SIG-M5 treated with dmso at 0.1 percent for 504 hours (cell line): ENCODE measurements at regions not wholly inside any gene's neighbourhood (a gene's known extent, or its start where the extent isn't known, plus 50 kb on each side); places are given as distances from the start of the nearest gene placed in this dataset.

Experiments
- DNase-seq: peaks from one replicate; lab custom pipeline; 2025; ENCODE audit not compliant: unreplicated experiment; lab: John Stamatoyannopoulos, UW

DNA sequence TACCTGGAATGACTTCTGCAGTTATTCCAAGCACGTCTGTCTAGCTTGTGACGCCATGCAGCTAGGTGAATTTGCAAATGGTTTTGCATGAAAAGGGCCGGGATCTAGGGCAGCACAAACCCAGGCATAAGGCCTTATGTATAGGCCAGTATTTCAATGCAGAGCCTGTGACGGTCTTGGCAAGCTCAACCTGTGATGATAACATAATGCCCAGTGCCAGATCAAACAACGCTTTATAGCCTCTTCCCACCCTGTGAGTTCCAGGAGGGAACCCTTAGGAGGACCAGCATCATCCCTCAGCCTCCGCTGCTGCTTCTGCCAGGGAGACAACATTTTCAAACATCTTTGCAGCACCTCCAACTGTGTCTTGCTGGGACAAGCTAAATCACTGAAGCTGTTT, 390.7 kb downstream of the INHBA start:
- DNase-seq: no peak

DNA sequence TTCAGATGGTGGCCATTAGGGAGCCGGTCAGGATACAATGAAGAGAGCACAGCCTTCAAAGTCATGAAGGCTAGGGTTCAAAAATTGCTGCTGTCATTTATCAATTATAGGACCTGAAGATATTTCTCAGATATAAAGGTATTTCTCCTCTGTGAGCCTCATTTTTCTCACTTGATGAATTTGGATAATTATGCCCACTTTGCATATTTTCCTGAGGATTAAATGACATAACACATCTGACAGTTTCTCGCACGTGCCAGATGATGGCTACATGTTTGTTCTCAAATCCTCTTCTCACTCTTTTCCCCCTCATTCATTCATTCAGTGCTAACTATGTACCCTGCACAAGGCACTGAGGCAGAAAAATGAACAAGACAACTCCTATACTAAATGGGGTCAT, 391.6 kb downstream of the INHBA start:
- DNase-seq: no peak

DNA sequence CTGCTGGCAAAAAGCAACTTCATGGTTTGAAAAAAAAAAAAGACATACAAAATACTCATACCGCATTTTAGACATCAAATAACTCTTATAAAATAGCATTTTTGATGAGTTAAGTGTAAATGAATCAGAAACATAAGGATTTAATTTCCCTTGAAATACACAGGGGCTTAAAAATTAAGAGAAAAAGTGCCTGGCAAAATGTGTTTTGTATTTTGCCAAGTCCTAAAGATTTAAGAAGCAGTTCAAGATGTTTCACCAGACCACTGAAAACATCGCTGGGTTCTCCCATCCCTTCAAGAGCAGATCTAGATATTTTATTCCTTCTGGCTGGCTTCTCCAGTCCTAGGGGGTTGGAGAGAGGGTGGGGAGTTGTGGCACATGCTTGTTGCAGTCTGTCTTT, 396.4 kb downstream of the INHBA start:
- DNase-seq: no peak

DNA sequence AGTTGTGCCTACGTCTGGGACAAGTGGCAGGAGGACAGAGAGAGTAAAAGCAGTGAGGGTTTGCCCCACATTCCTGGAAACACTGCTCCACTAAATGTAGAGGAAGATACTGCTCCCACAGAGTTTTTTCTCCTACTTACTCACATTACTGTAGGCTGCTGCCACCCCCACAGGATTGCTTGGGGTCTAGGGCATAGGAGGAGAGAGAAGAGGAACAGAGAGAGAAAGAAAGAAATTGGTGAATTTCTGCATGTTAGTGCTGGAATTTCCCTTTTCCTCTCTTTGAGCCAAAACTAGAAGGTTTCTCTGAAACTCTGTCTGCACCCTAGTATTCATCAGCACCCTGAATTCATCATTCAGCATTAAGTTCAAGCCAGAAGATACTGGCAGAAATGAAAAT, 397.9 kb downstream of the INHBA start:
- no peak for DNase-seq

DNA sequence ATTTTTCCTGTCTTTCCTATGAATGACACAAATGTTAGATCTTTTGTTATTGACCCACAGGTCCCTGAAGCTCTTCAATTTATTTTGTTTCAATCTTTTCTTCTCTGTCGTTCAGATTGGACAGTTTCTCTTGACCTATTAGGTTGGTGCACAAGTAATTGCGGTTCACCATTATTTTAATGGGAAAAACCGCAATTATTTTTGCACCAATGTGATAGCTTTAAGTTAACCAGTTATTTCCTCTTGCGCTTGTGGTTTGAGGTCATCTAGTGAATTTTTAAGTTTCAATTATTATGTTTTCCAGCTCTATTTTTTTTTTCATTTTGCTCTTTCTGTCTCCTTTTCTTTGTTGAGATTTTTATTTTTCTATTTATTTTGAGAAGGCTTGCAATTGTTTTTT, 399.2 kb downstream of the INHBA start:
- no peak for DNase-seq

DNA sequence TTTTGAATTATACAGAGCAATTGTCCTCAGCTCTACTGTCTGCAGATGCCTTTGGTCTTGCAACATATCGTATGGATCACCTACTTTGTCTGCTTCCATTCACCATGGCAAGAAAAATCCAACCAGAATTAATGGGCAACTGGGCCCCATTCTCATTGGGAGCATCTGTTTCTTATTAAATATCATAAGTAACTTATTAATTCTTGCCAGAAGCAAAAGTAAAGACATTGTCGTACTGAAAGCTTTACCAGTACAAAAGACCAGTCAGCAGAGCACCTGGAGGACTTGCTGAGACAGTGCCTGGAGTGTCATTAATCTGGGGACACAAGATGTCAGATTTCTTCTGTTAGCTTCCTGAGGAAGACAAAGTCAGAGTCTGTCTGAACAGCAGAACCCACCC, 404.5 kb downstream of the INHBA start:
- no peak for DNase-seq

DNA sequence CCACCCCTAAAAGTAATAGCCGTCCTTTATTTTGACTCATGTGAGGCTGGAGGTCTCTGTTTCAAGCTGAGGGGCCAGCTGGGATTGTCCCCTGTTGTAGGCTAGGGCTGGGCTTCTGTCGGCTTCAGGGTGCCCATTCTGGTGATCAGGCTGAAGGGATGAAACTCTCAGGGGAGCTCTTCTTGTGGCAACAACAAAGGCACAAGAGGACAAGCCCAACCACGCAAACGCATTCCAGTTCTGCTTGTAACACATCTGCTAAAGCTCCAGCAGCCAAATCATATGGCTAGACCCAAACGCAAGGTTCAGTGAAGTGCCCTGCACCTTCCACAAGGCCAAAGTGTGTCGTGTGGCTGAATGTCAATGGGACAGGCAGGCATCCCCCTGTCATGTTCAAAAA, 405.7 kb downstream of the INHBA start:
- no peak for DNase-seq

DNA sequence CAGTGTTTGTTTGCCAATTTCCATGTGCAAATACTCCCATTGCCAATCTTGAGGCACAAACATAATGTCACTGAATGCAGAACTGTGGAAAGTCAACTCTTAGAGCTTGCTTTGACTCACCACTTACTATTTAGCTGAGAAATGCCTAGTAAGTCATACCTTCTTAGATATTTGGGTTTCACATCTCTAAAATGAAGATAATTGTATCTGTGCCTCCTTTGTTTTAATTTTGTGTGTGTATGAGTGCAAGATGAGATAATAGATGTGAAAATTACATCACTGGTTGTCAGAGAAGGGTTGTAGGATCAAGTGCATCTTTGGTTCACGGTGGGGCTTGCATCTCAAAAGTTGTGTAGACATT, 407.5 kb downstream of the INHBA start:
- no peak for DNase-seq

DNA sequence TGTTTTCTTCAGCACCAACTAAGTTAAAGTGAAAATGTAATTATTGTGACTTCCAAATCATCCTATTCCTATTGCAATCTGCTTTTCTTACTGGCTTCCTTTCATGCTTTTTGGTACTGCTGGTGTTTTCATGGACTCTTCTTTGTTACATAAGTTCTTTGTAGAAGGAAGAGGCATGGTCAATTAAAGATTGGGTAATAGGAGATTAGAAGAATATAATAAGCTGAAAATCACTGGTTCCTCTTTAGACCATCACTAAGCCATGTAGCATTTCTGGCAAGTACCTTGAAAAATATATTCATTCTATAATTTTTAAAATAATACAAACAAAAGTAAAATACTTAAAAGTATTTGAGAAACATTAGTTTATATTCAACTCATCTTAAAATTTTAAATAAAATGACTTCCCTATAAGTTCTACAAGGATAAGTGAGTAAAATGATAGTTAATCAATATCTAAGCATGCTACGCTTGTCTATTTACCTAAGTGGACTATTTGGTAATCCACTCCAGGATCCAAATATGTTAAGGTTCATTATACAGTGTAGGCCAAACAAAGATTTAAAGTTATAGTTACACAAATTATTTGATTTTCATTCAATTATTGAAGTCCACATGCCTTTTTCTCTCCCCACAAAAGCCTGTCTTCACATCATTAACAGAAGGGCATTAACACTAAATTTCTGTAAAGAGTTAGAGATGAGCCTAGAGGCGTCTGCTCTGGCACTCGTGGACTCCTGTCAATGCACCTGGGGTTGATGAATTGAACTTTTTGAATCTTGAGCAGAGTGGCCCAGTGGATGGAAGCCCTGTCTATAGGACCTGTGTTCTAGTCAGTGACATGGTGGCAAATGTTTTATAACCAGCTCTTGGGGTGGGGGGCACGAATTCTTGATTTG, 408.1 kb downstream of the INHBA start:
- no peak for DNase-seq

DNA sequence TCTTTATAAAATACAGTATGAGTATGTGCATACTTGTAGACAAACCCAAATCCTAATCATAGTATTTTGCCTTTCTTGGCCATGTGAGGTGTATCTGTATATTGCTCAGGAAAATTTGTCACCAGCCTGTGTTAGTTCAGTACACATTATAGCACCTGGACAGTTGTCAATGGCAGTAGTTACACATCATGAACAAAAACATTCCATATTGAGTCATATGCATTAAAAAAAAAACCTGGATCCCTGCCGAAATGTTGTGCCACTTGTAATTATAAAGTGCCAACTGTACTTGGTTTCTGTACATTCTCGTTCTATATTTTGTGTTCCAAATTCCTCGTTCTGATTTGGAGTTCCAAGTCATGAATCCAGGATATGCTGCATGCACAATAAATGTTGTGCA, 410.4 kb downstream of the INHBA start:
- no peak for DNase-seq

DNA sequence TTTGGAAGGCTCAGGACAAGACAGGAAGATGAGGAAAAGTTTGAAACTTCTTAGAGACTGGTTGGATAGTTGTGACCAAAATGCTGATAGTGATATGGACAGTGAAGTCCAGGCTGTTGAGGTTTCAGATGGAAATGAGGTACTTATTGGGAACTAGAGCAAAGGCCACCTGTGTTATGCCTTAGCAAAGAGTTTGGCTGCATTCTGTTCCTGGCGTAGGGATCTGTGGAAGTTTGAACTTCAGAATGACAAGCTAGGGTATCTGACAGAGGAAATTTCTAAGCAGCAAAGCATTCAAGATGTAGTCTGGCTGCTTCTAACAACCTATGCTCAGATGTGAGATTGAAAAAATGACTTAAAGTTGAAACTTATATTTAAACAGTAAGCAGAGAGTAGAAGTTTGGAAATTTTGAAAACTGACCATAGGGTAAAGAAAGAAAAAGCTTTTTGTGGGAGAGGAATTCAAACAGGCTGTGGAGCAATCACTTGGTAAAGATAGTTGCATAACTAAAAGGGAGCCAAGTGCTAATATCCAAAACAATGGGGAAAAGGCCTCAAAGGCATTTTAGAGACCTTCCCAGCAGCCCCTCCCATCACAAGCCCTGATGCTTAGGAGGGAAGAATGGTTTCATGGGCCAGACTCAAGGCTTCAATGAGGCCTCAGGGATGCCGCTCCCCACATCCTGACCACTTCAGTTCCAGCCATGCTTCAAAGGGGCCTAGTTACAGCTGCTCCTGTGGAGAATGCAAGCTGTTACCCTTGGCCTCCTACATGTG, 415.1 kb downstream of the INHBA start:
- no peak for DNase-seq

DNA sequence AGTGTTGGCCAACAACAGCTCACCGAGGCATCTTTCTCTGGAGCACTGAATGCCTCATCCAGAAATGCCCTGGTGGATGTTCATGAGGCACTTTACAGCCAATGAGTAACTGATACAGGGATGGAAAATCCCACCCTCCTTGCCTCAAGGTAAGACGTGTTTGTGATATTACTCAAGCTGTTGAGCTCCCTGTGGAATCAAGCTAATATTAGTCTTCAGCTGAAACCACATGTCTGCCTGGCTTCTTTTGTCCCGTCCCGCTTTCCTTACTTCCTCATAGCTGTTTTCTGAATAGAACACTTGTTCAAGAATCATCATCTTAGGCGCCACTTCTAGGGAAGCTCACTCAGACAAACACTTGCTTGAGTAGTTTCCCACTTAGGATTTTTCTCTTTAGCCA, 422.4 kb downstream of the INHBA start:
- DNase-seq: no peak

DNA sequence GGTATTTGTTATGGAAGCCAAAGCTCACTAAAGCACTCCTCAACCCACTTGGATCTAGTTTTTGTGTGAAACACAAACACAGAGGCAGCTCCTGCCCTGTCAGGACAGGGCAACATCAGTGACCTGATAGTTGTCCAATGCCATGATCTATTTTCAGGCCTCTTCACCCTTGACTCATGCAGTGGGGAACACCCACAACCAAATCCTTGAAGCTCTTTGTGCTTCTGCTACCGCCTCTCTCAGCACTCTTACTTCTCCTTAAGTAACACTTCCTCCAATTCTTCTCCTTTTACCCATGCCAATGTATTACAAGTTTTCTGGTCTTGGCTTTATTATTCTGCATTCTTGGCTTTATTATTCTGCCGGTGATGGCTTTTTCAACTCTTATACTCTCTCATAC, 425.3 kb downstream of the INHBA start:
- no peak for DNase-seq

DNA sequence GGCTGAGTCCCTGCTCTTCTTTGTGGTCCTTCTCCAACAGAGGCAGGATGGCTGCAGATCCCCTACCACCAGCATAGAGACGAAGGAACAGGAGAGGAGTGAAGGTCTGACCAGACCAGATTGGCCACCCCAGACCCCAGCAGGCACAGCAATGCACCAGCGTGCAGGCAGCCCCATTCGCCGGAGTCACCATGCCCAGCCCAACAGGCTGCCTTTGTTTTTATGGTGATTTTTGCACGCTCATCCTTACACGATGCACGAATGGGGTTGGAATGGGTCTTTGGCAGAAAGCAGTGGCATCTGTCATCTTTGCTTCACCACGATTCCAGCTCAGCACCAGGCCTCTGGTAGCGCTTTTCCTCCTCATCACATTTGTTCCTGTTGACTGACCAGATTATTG, 427.6 kb downstream of the INHBA start:
- DNase-seq: no peak

DNA sequence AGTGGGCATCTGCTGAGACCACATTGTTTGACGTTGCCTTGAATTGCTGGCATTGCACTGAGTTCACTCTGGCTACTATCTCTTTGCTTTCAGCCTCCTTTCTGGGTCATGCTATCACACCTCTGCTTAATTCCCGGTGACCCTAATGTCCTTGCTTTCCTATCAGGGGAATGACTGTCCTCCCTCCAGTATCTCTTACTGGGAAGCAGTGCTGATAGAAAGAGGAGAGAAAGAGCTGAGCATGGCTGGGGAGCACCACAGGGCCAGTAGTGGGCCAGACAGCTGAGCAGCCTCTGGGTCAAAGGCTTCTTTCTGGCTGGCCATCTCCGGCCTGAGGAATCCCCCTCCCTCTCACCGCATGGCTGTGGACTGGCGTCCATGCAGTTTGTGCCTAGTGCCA, 428.7 kb downstream of the INHBA start:
- no peak for DNase-seq

DNA sequence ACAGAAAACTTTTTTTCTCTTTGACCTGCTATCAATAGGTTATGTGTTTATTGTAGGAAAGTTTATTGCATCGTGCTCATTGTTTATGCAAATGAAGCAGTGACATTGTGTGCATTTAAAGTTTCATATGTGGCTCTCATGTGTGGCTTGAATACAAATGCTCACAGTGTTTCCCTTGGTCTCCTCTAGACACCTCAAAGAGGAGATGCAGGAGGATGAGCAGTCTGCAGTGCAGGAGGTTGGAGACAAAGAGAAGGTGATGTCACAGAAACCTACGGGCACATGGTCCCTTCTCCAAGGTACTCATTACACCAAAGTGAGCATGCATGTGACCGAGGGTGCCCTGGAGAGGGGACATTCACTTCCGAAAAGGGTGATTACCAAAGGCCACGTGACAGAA, 430.2 kb downstream of the INHBA start:
- no peak for DNase-seq

DNA sequence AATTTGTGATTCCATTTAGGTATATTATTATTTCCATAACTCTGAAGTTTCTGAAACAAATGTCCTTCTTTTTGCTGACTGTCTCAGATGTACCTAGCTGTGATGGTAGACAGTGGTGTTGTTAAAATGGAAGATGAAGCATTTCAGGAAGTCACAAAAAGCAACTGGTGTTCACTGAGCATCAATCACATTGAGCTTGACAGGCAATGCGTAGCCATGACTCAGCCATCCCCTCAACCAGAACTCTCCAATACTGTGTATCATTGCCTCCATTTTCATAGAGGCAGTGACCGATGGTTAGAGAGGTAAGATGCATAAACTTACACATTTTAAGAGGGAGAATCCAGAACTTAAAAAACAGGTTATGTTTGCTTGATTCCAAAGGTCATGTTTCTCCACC, 434.0 kb downstream of the INHBA start:
- DNase-seq: no peak

DNA sequence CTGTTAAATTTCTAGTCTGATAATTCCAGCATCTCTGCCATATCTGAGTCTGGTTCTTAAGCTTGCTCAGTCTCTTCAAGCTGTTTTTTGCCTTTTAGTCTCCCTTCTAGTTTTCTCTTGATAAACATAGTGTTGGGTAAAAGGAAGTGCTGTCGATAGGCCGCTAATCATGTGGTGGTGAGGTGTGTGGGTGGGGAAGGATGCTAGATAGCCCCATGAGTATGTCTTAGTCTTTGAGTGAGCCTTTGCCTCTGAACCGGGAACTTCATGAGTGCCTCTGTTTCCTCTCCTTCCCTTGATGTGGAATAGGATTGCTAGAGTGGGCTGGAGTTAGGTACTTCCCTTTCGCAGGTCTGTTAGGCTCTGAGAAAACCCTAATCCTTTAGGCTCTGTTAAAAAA, 441.8 kb downstream of the INHBA start:
- no peak for DNase-seq

DNA sequence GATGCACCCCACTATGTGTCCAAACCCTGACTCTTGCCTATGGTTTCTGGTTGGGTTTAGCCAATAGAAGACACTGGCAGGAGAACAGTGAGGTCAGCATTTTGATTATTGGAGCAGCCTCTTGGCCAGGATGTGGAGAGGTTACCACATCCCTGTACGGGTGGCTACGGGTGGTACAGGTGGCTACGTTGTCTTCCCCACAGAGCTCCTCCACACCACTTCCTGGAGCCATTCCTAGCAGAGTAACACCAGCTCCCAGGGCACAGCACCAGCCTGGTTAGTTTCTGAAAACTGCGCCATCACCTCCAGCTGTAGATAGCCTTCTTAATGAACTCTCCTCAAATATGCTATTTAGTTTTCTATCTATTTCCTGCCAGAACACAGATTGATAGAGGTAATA, 445.2 kb downstream of the INHBA start:
- no peak for DNase-seq

DNA sequence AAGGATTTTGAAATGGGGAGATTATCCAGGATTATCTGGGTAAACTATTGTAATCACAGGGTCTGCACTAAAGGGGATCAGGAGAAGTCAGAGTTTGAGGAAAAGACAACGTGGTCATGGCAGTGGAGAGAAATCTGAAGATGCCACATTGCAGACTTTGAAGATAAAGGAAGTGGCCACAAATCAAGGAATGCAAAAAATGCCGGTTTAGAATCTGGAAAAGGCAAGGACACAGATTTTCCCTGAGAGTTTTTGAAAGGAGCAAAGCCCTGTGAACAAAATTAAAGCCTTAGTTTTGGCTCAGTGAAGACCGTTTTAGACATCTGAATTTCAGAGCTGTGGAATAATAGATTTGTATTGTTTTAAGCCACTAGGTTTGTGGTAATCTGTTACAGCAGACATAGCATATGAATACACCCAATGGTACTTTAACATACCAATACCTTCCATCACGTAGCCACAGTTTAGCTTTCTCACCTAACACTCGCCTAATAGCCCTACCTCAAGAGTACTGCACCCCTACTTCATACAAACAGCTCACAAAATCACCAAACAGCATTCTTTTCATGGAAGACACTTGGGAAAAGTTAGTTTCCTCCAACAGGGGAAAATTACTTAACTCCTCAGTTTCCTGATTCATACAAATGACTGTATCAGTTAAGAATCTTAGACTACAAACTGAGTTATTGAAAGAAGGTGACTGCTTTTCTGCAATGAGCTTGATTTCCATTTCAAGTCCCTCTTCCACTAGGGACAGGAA, 446.5 kb downstream of the INHBA start:
- no peak for DNase-seq

DNA sequence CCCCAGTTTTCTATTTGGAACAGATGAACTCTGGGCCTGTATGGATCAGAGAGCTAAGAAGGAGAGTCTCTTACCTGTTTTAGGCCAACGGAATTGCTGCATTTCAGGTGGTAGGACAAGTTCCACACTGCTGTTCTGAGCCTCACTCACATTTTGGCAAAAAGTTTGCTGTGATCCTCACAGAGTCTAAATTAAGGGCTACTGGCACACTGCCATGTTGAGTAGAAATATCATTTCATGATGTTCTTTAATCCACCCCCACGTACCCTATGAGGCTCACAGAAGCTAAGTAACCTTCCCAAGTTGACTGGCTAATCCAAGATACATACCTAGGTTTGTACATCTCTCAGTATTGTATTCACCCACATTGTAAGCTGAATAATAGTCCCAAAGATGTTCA, 447.2 kb downstream of the INHBA start:
- DNase-seq: no peak

DNA sequence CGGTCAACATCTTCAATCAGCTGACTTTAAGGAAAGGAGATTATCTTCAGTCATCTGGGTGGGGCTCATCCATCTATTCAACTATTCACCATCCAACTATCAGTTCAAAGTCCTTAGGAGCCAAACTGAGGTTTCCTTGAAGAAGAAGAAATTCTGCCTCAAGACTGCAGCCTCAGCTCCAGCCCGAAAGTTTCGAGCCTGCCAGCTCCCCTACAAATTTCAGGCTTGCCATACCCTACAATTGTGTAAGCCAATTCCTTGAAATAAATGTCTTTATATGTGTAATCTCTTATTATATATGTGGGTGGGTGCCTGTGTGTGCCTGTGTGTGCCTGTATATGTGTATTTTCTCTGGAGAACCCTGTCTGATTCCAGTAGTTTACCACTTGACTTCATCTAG, 447.8 kb downstream of the INHBA start:
- no peak for DNase-seq
